Activated naive CD4-positive, alpha-beta T cell (primary cell): ENCODE measurements at regions not wholly inside any gene's neighbourhood (a gene's known extent, or its start where the extent isn't known, plus 50 kb on each side); places are given as distances from the start of the nearest gene placed in this dataset.

Source experiments
- DNase-seq, 4 experiments: peaks; one replicate each; lab custom pipeline; 2025; lab: John Stamatoyannopoulos, UW

- DNase-seq, result no peak
Observed at GRCh38 chr2:198219292-198219691, 414.9 kb downstream of the PLCL1 start.

- DNase-seq, result no peak
Observed at GRCh38 chr2:198214114-198214596, 409.8 kb downstream of the PLCL1 start.

GRCh38 chr2:198213253-198213652 is 408.9 kb downstream of the PLCL1 start:
- DNase-seq, result no peak

- DNase-seq, result no peak
Observed at GRCh38 chr2:198211706-198212105, 407.3 kb downstream of the PLCL1 start.

GRCh38 chr2:198203336-198204069 is 399.1 kb downstream of the PLCL1 start:
- DNase-seq, result no peak
